Left forelimb (tissue), 1 donor: ENCODE measurements at regions not wholly inside any gene's neighbourhood (a gene's known extent, or its start where the extent isn't known, plus 50 kb on each side); places are given as distances from the start of the nearest gene placed in this dataset.
"Not testable (repeated sequence)": the region's sequence is repeated elsewhere in the genome, so short reads cannot be mapped to it uniquely, and the experiment has no call there.

ENCODE experiments used
- DNase-seq: peaks from one replicate; pipeline ENCODE4 v3.0.0-alpha.2; 2018; ENCODE audit warnings: low spot score

DNA sequence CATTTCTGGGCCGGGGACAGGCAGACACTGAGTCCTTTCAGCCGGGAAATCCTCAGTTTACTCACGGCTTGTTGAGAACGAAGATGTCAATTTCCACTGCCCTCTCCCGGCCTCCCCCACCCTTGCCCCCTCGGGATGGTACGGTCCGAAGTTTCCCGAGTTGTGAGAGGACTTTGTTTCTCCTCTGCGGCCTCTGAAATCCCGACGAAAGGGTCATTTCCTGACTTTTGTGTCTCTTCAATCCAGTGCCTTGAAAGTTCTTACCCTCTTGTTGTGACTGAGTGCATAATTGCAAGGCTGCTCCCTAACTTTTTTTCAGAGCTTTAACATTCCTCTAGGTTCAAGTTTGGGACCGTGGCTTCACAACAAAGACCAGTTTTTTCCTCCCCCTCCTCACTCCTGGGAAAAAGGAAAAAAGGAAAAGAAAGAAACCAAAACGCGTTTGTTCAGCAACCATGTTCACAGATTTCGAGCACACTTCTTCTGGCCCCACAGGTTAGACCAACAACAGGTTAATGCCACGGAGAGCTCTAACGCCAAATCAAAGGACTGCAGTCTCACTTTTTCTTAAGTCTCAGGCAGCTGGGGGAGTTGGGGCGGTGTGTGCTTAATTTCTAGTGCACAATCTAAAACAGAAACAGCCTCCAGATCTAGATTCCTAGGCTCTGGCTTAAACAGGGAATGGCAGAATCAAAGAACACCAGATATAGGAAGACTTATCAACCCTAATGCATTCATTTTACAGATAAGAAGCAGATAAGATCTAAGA, 138.9 kb downstream of the TMCO5A start:
- DNase-seq = no peak

DNA sequence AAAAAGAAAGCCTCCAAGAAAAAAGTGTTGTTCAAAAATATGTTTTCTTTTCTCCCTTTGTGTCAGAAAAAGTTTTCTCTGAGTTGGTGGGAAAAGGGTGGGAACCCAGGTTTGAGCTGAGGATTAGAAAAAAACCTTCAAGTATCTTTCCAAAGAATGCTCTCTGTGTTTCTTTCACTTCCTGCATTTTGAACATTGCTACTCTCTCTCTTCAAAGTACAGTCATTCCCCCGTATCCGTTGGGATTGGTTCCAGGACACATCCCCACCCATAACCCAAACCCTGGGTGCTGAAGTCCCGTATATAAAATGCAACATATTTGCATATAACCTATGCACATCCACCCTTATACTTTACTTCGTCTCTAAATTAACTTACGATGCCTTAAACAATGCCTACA, 139.6 kb downstream of the TMCO5A start:
- DNase-seq = no peak

GRCh38 chr15:38075466-38075865, 141.0 kb downstream of the TMCO5A start:
- DNase-seq = no peak

GRCh38 chr15:38076786-38077185, 142.3 kb downstream of the TMCO5A start:
- no peak for DNase-seq

GRCh38 chr15:38079236-38079635, 144.8 kb downstream of the TMCO5A start:
- no peak for DNase-seq

- no peak for DNase-seq
These were observed 146.3 kb downstream of the TMCO5A start for GRCh38 chr15:38080651-38081275.

DNA sequence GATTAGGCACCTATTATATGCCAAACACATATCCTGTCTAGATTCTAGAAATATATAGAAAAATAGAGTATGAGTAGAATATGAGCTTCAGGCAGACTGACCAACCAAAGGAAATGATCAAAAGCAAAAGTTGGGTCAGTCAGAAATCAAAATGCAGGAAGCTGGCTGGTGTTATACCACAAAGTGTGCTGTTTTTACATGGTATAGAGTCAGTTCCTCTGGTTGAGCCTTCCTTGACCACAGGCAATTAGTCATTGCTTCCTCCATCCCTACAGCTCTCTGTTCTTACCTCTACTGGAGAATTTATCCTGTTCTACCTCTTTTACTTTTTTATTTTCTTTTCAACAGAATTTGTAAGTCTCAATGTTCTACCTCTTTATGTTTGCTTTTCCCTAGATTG, 149.8 kb downstream of the TMCO5A start:
- DNase-seq = no peak

GRCh38 chr15:38085114-38085513, 150.7 kb downstream of the TMCO5A start:
- DNase-seq = no peak

GRCh38 chr15:38085931-38086568, 151.6 kb downstream of the TMCO5A start:
- no peak for DNase-seq

GRCh38 chr15:38086611-38087010, 152.2 kb downstream of the TMCO5A start:
- no peak for DNase-seq

GRCh38 chr15:38088971-38089370, 154.5 kb downstream of the TMCO5A start:
- no peak for DNase-seq

- DNase-seq = no peak
These were observed 155.8 kb downstream of the TMCO5A start for GRCh38 chr15:38090223-38090622.

DNA sequence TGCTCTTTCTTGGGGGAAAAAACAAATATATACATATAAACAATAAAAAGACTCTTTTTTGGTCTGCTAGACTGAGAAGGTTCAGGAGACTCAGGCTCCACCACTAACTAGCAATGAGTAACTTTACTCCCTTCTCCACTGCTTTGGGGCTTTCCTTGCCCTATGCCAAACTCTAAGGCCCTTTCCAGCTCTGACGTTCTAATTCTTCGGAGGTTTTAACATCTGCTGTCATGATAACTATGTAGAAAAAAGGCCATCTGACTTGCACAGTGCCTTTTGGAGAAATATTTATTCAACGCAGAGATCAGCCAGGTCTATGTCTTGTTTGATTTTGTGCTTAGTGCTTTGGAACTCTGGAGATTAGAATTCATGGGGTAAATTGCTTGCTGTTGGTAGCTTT, 156.2 kb downstream of the TMCO5A start:
- no peak for DNase-seq

- DNase-seq = no peak
These were observed 156.7 kb downstream of the TMCO5A start for GRCh38 chr15:38091078-38091645.

DNA sequence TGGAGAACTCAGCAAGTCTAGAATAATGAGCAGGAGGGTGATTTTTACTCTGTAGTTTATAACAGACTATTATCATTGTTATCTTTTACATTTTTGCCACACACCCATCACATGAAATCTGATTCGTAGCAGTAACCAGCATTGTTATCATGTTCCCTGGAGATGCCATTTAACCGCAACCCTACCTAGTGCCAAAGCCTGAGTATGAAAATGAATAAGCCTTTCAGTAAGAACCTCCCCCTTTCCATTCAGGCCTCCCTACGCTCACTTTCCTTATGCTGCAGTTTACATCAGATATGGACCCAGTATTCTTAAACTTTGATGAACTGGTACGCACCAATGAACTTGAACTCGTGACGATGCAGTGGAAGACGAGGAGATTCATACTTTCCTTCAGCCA, 158.7 kb upstream of the SPRED1 start:
- DNase-seq = no peak

GRCh38 chr15:38102972-38103371, 149.7 kb upstream of the SPRED1 start:
- DNase-seq = no peak

DNA sequence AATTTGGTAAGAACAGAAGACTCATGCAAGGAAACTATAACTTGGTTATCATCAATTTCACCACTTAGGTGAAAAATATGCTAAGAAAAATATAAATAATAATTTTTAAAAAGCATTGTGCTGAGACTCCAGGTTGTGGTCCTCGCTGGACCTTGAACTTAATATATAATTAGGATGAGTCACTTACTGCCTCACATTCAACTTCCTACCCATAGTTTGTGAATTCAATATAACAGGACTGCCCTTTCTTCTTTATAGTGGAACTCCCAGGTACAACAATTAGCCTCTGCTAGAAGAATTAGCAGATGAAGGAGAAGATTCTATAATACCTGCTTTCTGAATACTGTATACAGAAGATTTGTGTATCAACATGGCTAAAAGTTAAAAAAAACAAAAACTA, 149.1 kb upstream of the SPRED1 start:
- no peak for DNase-seq

DNA sequence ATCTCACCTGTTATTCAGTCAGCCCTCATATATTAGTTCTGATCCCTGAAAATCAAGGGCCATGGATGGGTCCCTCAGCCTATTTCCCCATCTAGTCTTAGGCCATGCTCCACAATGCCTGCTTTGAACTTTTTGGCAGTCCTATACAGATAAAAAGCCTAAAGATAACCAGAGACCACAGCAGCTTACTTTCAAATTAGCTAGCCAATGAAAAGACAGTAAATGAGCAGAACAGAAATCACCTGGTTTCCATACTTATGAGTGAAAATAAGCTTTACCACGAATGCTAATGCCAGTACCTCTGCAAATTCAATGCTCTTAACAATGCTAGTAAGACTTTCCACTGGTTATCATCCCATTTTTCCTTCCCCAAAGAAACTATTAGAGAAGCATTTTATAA, 141.6 kb upstream of the SPRED1 start:
- DNase-seq = no peak

DNA sequence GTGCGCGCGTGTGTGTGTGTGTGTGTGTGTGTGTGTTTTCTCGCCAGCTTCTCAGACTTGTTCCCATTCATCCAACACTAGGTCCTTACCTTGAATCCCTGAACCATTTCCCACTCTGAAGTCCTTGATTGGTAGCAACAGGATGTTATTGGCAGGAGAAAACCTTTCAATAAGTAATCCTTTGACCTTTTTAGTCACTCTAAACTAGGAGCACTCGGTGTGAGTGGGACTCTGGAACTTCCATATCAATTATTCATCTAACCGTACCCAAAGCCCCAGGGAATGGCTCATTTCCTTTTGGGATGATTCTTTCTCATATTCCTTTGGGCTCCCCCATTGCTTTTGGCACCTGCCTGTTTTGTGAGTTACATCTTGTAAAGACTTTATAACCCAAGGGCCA, 140.2 kb upstream of the SPRED1 start:
- no peak for DNase-seq

- DNase-seq = no peak
These were observed 137.5 kb upstream of the SPRED1 start for GRCh38 chr15:38115121-38115520.

DNA sequence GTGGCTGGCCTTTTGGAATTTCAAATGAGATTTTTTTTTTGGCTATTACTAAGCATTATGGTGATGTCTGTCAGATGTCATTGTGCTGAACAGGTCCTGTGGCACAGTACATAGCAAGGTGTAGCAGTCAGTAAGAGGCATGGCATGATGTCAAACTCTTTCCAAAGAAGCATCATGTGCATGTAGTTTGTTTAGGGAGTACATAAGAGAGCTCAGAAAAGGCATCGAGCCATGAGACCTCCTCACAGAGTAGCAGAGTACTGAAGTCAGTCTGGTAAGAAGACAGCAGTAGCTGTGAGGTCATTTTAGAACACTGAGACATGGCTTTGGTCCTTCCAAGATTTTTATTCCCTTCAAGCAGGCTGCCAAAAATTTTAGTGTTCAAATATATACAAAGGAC, 134.9 kb upstream of the SPRED1 start:
- DNase-seq = no peak

DNA sequence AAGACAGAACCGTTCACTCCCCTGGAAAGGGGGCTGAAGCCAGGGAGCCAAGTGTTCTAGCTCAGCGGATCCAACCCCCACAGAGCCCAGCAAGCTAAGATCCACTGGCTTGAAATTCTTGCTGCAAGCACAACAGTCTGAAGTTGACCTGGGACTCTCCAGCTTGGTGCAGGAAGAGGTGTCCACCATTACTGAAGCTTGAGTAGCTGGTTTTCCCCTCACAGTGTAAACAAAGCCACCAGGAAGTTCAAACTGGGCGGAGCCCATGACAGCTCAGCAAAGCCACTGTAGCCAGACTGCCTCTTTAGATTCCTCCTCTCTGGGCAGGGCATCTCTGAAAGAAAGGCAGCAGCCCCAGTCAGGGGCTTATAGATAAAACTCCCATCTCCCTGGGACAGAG, 132.8 kb upstream of the SPRED1 start:
- not testable (repeated sequence) for DNase-seq

DNA sequence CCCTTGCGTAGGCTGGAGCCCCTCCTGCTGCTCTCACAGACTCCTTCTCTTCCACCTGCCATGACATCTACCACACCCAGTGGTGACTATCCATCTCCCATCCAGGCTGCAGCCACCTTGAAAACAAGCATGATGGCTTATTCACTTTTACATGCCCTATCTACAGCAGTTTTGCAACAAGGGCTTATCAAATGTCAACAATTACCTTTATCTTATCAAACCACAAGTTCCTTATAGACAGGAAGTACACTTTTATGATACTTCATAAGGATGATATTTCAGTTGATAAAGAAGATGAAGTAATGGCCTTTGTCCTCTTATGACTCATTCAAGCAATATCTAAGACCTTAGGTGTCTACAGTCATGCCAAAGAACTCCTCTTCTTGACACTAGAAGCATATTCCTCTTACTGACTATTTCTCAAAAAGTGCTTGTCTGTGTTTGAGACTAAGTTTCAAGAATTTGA, 125.3 kb upstream of the SPRED1 start:
- no peak for DNase-seq
